GM21423 (cell line): ENCODE measurements at regions not wholly inside any gene's neighbourhood (a gene's known extent, or its start where the extent isn't known, plus 50 kb on each side); places are given as distances from the start of the nearest gene placed in this dataset.

Experiments
- ATAC-seq: cut with Tn5 transposase; IDR thresholded peaks from one replicate; pipeline ENCODE4 v1.9.1; 2021; ENCODE audit warnings: mild to moderate bottlenecking, moderate library complexity; ENCODE audit not compliant: unreplicated experiment

DNA sequence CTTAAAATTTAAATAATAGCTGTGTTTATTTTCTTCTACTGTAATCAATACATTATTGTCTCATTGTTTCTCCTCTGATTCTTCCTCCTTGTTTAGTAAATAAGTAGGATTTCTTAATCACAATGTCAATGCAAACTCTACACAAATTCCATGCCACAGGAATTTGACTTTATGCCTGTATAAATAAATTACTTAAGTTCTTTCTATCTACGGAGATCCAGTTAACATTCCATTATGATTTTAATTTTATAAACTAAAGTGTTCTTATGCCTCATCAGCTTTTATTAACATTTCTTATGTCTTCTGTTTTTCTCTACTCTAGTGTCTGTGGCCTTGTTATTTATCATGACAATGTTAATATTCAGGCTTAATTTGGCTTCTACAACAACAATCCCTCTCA is 1169.2 kb downstream of the GRIK2 start:
- no peak for ATAC-seq

DNA sequence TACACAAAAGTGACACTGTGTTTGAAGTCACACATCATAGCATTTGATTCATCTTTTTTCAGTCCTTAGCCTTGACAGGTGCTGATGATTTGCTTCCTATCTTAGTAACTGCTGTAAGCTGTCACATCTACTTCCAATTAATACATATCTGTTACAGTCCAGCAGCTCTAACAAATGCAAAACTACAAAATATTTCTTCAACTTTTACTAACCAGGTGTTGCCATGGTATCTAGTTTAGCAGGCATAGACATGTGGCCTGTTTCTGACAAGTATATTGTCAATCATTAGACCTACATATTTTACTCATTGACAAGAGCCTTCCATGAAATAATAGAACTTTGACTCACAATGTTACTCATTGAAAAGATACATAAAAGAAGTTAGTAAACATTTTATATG is 1159.7 kb downstream of the GRIK2 start:
- ATAC-seq: no peak

DNA sequence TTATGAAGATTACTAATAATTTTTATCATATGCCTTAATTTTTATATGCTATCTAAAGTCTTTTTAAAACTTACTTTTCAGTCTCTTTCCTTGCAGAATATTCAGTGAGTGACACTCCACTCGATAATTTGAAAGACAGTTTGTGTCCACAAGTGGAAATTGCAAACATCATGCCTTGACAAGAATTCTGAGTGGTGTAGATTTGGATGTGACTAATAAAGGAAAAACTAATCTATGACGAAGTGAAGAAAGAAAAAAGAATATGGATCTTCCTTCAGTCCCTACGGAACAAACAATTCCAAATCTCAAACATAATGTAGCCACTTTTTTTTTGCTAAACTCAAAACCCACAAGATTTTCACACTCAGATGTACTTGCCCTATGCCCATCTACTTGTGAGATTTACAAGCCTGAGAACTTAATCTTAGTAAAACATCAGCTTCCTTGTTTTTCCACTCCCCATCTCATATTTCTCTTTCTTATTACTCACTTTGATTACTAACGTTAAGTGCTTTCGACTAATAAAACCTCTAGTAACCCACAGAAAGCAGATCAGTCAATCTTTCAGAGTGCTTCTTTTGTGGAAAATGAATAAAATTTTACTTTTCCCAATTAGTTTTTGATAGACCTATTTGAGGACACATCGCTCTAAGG is 1155.8 kb downstream of the GRIK2 start:
- no peak for ATAC-seq

DNA sequence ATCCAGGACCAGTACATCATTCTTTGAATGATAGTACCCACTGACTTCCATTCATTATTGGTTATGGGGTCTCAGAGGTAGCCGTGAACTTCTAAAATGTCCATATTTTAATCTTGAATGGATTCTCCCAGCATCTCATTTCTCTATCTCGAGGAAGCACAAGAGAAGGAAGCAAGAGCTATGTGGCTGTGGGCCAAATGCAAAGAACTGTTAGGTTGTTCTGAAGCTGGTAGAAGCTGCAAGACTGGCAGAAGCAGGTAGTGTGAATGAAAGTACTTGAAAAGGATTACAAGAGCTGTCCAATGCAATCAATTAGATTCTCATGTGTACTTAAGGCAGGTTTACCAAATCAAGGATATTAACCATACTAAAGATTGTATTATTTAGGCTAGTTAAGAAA is 1131.8 kb downstream of the GRIK2 start:
- no peak for ATAC-seq

DNA sequence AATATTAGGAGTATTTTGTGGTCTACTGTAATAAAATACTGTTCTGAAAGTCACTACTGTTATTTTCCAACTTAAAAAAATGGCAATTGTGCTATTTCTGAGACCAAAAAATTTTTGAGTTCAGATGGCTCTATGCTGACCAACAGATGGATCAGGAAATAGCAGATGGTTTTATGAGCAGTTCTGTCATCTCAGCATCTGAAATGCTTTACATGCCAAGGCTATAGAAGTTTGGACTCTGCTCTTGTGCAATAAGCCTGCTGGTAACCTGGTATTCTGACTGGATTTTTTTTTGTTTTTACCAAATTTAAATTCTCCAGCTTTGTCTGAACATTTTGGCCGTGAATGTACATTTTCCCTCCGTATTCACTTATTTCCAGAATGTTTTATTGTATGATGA is 1127.5 kb downstream of the GRIK2 start:
- no peak for ATAC-seq

DNA sequence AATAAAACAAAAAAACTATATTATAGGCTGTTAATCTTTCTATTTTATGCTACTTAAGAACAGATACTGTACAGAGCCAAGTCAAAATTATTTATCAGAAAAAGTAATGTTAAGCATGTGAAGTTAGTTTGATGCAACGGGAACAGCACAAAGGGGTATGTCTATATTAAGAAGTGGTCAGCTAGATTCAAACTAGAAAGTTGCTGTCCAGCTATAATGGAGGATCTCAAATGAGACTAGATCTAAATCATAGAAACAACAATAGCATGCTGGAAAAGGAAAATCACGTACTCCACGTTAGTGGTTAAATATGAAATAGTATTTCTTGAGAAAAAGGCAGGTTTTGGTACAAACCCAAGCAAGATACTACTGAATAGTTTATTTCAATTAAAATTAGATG is 1124.0 kb downstream of the GRIK2 start:
- no peak for ATAC-seq

DNA sequence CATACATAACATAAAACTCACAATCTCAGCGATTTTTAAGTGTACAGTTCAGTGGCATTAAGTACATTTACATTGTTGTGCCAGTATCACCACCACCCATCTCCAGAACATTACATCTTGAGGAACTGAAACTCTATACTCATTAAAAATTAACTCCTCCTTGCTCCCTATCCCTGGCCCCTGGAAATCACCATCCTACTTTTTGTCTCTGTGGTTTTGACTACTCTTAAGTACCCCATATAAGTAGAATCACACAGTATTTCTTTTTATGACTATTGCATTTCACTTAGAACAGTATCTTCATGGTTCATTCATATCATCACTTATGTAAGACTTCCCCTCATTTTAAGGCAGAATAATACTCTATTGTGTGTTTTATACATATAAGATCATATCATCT is 1108.1 kb downstream of the GRIK2 start:
- ATAC-seq: peak; percentile 74

DNA sequence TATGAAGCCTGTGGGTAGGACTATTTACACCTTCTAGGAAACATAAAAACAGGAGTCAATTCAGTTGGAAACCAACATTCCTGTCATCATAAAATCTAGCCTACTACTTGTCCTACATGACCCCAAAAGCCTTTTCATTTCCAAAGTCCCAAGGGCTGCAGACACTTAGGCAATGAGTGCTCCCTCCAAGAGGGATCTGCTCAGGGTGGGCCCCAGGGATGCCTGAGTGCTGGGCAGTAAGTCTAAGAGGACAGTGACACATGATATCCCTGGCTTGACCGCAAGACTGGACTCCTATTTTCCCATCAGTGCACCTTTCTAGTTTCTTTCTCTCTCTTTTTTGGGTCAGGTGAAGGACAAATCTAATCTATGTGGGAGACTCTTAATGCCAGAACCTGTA is 1101.3 kb downstream of the GRIK2 start:
- ATAC-seq: no peak

DNA sequence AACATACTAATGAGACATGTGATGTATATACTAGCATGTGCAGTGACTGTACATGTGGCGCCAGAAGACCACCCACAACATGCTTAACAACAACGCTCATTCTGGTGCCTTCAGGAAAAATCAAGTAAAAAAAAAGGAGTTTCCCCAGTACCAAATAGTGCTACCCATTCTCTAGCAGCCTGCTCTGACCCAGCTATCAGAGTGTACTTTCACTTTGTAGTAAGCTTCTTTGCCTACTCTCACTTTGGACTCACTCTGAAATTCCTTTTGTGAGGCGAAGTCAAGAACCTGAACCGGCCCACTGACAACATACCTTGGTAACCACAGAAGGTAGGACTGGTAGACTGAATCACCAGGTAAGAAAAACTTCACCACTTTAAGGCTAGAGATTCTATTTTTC is 1100.0 kb downstream of the GRIK2 start:
- no peak for ATAC-seq

DNA sequence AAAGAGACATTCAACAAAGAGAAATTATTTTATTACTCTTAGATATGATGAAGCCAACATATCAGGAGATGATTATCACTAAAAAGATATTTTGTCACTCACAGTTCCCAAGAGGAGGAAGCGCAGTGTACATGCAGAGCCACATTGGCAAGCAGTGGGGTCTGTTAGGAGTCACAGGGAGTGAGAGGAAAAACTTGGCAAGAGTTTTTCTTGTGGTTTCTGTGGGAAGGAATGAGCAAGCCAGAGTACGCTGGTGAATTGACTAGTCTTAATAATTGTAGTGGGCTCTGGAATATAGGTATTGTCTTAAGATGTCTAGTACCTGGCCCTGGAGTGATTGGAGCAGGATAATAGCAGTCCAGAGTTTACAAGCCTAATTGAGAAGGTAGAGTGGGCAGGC is 1095.2 kb downstream of the GRIK2 start:
- no peak for ATAC-seq

DNA sequence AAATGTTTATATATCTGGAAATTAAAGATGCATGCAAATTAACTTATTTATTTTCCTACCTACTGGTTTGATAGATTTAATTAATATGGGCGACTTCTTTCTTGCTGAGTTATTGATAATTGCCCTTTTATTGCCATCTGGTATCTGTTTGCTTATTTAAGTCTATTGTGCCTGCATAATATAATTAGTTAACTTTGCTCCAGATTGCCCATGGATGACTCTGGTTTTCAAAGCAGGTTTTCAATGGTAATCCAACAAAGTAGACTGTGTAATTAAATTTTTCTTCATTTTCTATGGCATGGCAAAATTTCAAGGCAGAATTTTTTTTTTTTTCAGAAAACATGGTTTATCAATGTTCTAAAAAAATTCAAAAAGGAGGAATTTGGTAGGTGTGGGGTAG is 1092.0 kb downstream of the GRIK2 start:
- no peak for ATAC-seq

DNA sequence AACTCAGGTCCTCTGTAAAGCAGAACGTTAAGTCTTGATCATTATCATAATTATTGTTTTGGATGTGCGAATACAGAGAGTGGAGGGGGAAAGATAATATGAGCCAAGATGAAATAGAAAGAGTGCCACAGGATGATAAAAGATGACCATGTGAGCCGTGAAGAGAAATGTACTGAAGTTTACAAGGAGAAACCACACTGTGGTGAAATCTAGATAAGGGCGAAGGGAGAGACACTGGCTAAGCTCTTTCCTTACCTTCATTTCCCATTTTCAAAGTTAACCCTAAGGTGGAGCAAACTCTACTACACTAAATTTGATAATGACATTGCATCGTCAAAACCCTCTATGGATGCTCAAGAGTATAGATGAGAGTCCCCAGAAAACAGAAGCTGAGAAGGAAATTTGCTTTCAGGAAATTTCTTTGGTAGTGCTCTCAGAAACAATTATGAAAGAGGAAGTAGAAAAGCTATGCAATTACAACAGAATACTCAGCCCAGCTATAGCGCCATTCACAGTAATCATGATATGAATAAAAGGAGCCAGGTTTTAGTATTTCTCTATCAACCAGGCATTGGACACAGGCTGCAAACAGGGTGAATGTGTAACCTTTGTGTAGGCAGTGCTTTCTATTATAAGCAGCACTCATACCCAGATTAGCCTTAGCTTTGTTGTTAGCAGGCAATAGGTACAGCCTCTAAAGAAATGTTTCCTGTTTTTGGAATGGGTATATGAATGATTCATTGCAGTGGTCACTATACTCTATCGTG is 1080.7 kb downstream of the GRIK2 start:
- ATAC-seq: no peak

DNA sequence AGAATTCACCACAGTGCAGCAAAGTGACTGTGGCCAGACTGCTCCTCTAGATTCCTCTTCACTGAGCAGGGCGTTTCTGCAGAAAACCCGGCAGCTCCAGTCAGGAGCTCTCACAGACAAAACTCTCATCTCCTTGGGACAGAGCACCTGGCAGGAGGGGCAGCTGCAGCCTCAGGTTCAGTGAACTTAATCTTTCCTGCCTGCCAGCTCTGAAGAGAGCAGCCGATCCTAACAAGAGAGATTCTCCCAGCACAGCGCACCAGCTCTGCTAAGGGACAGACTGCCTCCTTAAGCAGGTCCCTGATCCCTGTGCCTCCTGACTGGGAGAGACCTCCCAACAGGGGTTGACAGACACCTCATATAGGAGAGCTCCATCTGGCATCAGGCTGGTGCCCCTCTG is 1065.5 kb downstream of the GRIK2 start:
- ATAC-seq: no peak

DNA sequence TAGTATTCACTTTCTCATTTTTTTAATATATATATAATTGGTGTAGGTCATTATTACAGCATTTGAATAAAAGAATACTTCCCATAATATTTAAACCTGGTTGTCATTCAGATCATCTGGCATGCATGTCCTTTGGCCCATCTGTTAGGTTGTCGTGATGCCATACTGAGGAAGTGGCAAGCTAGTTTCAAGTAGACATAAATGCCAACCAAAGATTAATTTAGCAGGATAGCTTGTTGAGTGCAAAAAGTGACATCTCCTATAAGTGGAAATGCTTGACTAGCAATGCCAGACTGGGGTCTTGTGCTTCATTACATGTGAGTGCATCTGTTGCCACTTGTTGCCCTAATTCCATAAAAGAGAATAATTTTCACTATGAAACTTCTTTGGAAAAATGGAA is 1044.7 kb downstream of the GRIK2 start:
- no peak for ATAC-seq

DNA sequence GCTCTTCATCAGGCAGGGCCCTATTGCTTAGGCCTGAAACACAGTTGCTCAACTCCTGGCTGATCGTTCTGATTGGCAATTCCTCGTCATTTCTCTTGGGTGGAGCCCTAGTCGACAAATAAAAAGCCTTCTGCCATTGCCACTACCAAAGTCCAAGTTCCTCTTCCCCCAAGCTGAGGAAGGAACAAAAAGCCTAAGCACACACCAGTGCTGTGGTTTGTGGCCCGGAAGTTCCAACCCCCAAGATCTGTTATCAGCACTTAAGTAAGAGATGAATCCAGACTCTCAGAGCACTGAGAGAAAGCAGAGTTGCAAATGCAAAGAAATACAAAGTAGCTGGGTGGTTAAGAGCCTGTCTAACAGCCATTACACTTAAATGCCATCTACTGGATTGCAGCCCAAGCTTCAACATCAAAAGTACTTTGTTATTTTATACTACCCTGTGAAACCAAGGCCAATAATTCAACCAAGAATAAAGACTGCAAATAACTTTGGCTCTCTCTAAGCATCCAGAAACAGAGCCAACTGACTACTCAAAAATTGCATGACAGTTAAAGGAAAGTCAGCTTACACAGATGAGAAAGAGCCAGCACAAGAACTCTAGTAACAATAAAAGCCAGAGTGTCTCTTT is 1024.0 kb downstream of the GRIK2 start:
- ATAC-seq: no peak

DNA sequence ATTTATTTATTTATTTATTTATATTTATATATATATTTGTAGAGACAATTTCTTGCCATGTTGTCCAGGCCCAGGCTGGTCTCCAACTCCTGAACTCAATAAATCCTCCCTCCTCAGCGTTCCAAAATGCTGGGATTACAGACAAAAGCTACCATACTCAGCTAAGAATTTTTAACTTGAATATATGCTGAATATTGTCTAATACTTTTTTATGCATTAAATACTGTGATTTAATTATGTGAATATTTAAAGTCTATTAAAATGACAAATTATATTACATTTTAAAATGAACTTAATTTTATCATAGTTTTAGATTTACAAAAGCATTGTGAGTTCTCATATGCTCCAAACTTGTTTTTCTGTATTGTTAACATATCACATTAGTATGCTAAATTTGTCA is 1022.4 kb downstream of the GRIK2 start:
- ATAC-seq: no peak

DNA sequence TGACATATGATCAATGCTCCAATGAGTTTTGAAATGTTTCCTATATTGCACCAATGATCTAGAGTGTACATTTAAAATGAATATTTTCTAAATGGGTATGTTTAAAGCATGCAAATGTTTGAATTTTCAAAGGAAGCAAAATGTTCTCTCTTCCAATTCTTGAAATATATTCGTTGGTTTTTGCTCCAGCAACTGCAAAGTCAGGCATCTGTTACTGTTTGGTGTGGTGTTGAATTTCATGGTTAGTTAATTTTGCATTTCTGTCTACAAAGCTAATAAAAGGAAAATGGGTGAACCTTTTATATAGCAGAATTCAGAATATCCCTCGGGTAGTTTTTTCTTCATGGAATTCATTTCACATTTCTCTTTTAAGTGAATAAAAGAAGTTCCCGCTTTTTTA is 1018.3 kb downstream of the GRIK2 start:
- ATAC-seq: no peak

DNA sequence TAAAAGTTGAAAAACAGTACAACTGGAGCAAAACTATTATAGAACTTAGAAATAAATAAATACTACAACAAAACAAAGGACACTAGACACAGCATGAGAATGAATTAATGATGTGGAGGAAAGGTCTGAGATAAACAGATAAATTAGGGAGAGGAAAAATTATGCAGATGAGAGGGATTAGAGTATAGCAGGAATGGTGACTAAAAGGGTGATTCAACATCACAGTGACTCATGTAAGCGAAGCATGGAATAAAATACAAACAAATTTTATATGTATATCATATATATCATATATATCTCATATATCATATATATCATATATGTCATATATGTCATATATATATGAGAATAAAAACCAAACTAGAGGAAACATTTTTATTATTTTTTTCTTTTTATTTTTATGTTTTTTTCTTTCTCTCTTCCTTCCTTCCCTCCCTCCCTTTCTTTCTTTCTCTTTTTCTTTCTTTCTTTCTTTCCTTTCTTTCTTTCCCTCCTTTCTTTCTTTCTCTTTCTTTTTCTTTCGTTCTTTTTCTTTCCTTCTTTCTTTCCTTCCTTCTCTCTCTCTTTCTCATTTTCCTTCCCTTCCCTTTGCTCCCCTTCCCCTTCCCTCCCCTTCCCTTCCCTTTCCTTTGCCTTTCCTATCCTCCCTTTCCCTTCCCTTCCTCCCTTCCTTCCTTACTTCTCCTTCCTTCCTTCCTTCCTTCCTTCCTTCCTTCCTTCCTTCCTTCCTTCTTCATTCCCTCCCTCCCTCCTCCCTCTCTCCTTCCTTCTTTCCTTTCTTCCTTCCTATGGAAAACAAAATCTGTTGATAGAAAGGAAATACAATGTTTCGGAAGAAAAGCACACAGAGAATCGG is 1014.6 kb downstream of the GRIK2 start:
- no peak for ATAC-seq

DNA sequence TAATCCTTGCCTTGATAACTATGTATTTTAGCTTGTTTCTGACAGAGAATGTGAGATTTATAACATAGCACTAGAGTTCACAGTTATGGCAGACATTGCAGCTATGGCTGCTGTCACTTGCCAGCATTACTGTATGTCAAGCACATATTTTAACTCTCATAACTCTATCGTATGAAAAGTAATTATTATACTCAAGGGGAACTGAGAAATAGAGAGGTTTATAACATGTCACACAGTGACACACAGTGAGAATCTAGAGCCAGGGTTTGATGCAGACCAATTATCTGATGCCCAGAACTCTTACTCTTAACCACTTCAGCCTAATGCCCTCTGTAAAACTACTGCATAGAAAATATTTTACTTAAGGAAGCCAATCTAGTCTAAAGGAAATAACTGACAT is 1012.4 kb downstream of the GRIK2 start:
- ATAC-seq: no peak

DNA sequence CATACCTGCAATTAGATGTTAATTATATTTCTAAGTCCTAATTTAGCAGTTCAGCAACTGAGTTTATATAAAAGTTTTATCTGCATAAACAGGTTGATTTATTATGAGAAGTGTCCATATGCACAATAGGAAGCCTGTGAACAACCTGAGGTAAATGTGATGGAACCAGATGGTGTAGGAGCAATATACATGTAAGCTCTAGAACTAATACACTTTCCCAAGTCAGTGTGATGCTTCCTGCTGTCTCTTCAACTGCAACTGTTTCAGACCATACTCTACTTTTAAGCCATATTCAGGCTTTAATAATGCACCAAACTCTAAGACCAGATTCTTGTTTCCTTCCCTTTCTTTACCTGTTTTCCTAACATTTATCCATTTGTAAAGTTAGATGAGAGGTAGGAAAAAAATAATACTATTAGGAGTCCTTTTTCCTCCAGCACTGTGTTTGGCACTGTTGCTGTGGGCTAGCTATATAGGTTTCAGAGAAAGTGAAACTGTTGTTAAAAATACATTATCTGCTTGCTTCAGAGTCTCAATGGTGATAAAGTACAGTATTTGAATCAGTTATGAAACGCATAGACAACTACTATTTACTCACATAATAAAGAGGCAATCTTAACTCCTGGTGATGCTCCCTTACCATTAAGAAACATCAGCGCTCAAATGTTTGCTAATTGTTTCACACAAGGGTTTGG is 1009.3 kb downstream of the GRIK2 start:
- ATAC-seq: no peak
